CMK (cell line): ENCODE measurements at regions not wholly inside any gene's neighbourhood (a gene's known extent, or its start where the extent isn't known, plus 50 kb on each side); places are given as distances from the start of the nearest gene placed in this dataset.
"Not testable (repeated sequence)": the region's sequence is repeated elsewhere in the genome, so short reads cannot be mapped to it uniquely, and the experiment has no call there.

Source experiments
- DNase-seq: peaks from one replicate; pipeline ENCODE4 v3.0.0-alpha.2; 2010; ENCODE audit warnings: low read depth

- DNase-seq = no peak
Measured at GRCh38 chr6:112986321-112986720, 639.2 kb downstream of the RFPL4B start.

GRCh38 chr6:112988748-112989147, 641.6 kb downstream of the RFPL4B start:
- DNase-seq = no peak

GRCh38 chr6:112990971-112991370, 643.8 kb downstream of the RFPL4B start:
- DNase-seq = no peak

- no peak for DNase-seq
Measured at GRCh38 chr6:112991912-112992311, 644.8 kb downstream of the RFPL4B start.

- no peak for DNase-seq
Measured at GRCh38 chr6:112997421-112998085, 650.4 kb downstream of the RFPL4B start.

- no peak for DNase-seq
Measured at GRCh38 chr6:113004054-113004453, 656.9 kb downstream of the RFPL4B start.

- no peak for DNase-seq
Measured at GRCh38 chr6:113004470-113005270, 657.5 kb downstream of the RFPL4B start.

GRCh38 chr6:113006494-113006893, 659.4 kb downstream of the RFPL4B start:
- DNase-seq = no peak

- DNase-seq = no peak
Measured at GRCh38 chr6:113009682-113010081, 662.6 kb downstream of the RFPL4B start.

- DNase-seq = no peak
Measured at GRCh38 chr6:113010196-113010989, 663.3 kb downstream of the RFPL4B start.

- no peak for DNase-seq
Measured at GRCh38 chr6:113011389-113011788, 664.3 kb downstream of the RFPL4B start.

- no peak for DNase-seq
Measured at GRCh38 chr6:113011801-113012200, 664.7 kb downstream of the RFPL4B start.

GRCh38 chr6:113015249-113015648, 668.1 kb downstream of the RFPL4B start:
- no peak for DNase-seq

GRCh38 chr6:113017353-113017752, 670.2 kb downstream of the RFPL4B start:
- no peak for DNase-seq

GRCh38 chr6:113018351-113019151, 671.4 kb downstream of the RFPL4B start:
- DNase-seq = no peak

- DNase-seq = no peak
Measured at GRCh38 chr6:113019176-113019575, 672.0 kb downstream of the RFPL4B start.

- DNase-seq = no peak
Measured at GRCh38 chr6:113027780-113028179, 680.6 kb downstream of the RFPL4B start.

- not testable (repeated sequence) for DNase-seq
Measured at GRCh38 chr6:113029161-113029560, 682.0 kb downstream of the RFPL4B start.

- DNase-seq = no peak
Measured at GRCh38 chr6:113031591-113032238, 684.6 kb downstream of the RFPL4B start.

GRCh38 chr6:113039005-113039404, 691.9 kb downstream of the RFPL4B start:
- DNase-seq = no peak

- DNase-seq = no peak
Measured at GRCh38 chr6:113047148-113047547, 700.0 kb downstream of the RFPL4B start.
